HEK293 (cell line): ENCODE measurements at regions not wholly inside any gene's neighbourhood (a gene's known extent, or its start where the extent isn't known, plus 50 kb on each side); places are given as distances from the start of the nearest gene placed in this dataset.

Source experiments
- CTCF ChIP-seq: fragments of 450-650 bp; formaldehyde crosslinking; IDR thresholded peaks from 2 replicates; pipeline ENCODE4 v1.5.1; 2016; ENCODE audit warnings: missing biosample characterization, missing genetic modification characterization
- GLI2 ChIP-seq: fragments of 450-650 bp; formaldehyde crosslinking; IDR thresholded peaks from 2 replicates; pipeline ENCODE4; 2017; ENCODE audit warnings: missing biosample characterization, missing genetic modification characterization, low read depth, borderline replicate concordance
- PRDM4 ChIP-seq: fragments of 450-650 bp; formaldehyde crosslinking; IDR thresholded peaks from 2 replicates; pipeline ENCODE4 v1.5.1; 2017; ENCODE audit warnings: missing biosample characterization, missing genetic modification characterization
- ZNF274 ChIP-seq, 2 experiments: fragments of 200-500 bp in 1 of 2; fragments of 450-650 bp in 1 of 2; sonication (Bioruptor generic) in 1 of 2; formaldehyde crosslinking in 1 of 2; IDR thresholded peaks; 2 replicates each; pipeline versions ENCODE4 v1.5.1 to v1.6.1; 2014 to 2016; ENCODE audit warnings: borderline replicate concordance in 1 of 2, inconsistent platforms in 1 of 2, low read length in 1 of 2, missing biosample characterization in 1 of 2, missing genetic modification characterization in 1 of 2
- ZNF580 ChIP-seq: fragments of 450-650 bp; formaldehyde crosslinking; IDR thresholded peaks from 2 replicates; pipeline ENCODE4 v1.5.1; 2016; ENCODE audit warnings: missing biosample characterization, missing genetic modification characterization
- ZSCAN18 ChIP-seq: fragments of 450-650 bp; formaldehyde crosslinking; IDR thresholded peaks from 2 replicates; pipeline ENCODE4 v1.5.1; 2016; ENCODE audit warnings: missing biosample characterization, missing genetic modification characterization
- ZSCAN5A ChIP-seq: fragments of 450-650 bp; formaldehyde crosslinking; IDR thresholded peaks from 2 replicates; pipeline ENCODE4 v1.5.1; 2016; ENCODE audit warnings: missing biosample characterization, missing genetic modification characterization

- TF ChIP-seq CTCF, result no peak
- TF ChIP-seq ZNF274 (IDR thresholded peaks at IDR 0.05; ENCODE audit: low read length), result no peak
- TF ChIP-seq ZNF274 (tag by site-specific recombination; IDR thresholded peaks at IDR 0.05; ENCODE audit: borderline replicate concordance), result no peak
- no peak for TF ChIP-seq ZSCAN18 (tag by site-specific recombination)
- no peak for TF ChIP-seq PRDM4 (tag by site-specific recombination)
- no peak for TF ChIP-seq ZSCAN5A (tag by site-specific recombination)
- TF ChIP-seq GLI2 (tag by site-specific recombination), result no peak
- no peak for TF ChIP-seq ZNF580 (tag by site-specific recombination)
Measured at GRCh38 chr2:120820263-120820952, 84.7 kb downstream of the GLI2 start.
